SK-N-SH treated with all-trans-retinoic acid at 6 μM for 48 hours (cell line): ENCODE measurements at regions not wholly inside any gene's neighbourhood (a gene's known extent, or its start where the extent isn't known, plus 50 kb on each side); places are given as distances from the start of the nearest gene placed in this dataset.

Experiments used
- ARNTL ChIP-seq: fragments of 450-650 bp; formaldehyde crosslinking; IDR thresholded peaks from 2 replicates; pipeline ENCODE4 v1.5.0; 2020; ENCODE audit warnings: low read depth, mild to moderate bottlenecking, moderate library complexity, borderline replicate concordance
- GLIS3 ChIP-seq: fragments of 250-450 bp; sonication (Bioruptor Pico); IDR thresholded peaks from 2 replicates; pipeline ENCODE4 v1.5.0; 2020; ENCODE audit warnings: mild to moderate bottlenecking, moderate library complexity
- TOX ChIP-seq: fragments of 250-450 bp; sonication (Bioruptor Pico); IDR thresholded peaks from 2 replicates; pipeline ENCODE4 v1.8.0; 2021; ENCODE audit warnings: mild to moderate bottlenecking, moderate library complexity, borderline replicate concordance
- TSHZ2 ChIP-seq: fragments of 250-450 bp; sonication (Bioruptor Pico); IDR thresholded peaks from 2 replicates; pipeline ENCODE4 v1.5.0; 2020; ENCODE audit warnings: mild to moderate bottlenecking, moderate library complexity
- ZC3H10 ChIP-seq: fragments of 250-450 bp; sonication (Bioruptor Pico); IDR thresholded peaks from 2 replicates; pipeline ENCODE4 v1.5.1; 2021; ENCODE audit warnings: mild to moderate bottlenecking, moderate library complexity
- ZFP3 ChIP-seq: fragments of 250-450 bp; sonication (Bioruptor Pico); IDR thresholded peaks from 2 replicates; pipeline ENCODE4 v1.5.0; 2020; ENCODE audit warnings: mild to moderate bottlenecking, moderate library complexity
- ZFP30 ChIP-seq: fragments of 450-650 bp; formaldehyde crosslinking; IDR thresholded peaks from 2 replicates; pipeline ENCODE4 v1.5.0; 2022; ENCODE audit warnings: mild to moderate bottlenecking, moderate library complexity
- ZNF565 ChIP-seq: fragments of 450-650 bp; formaldehyde crosslinking; conservative IDR thresholded peaks from 2 replicates; pipeline ENCODE4 v1.5.0; 2020; ENCODE audit warnings: low read depth, mild to moderate bottlenecking, moderate library complexity
- ZNF70 ChIP-seq: fragments of 450-650 bp; formaldehyde crosslinking; IDR thresholded peaks from 2 replicates; pipeline ENCODE4 v1.5.0; 2020; ENCODE audit warnings: mild to moderate bottlenecking, moderate library complexity
- TF ChIP-seq, protein P1 (sequence below): fragments of 250-450 bp; sonication (Bioruptor Pico); IDR thresholded peaks from 2 replicates; pipeline ENCODE4 v1.8.0; 2020; ENCODE audit warnings: mild to moderate bottlenecking, moderate library complexity, borderline replicate concordance

GRCh38 chr6:53995935-53996334 lies 115.3 kb upstream of the MLIP start:
- no peak for TF ChIP-seq TSHZ2
- TF ChIP-seq TOX = no peak
- no peak for TF ChIP-seq ZFP30 (CRISPR knock-in tag)
- no peak for TF ChIP-seq ARNTL (CRISPR knock-in tag)
- no peak for TF ChIP-seq ZC3H10
- TF ChIP-seq, protein P1, sequence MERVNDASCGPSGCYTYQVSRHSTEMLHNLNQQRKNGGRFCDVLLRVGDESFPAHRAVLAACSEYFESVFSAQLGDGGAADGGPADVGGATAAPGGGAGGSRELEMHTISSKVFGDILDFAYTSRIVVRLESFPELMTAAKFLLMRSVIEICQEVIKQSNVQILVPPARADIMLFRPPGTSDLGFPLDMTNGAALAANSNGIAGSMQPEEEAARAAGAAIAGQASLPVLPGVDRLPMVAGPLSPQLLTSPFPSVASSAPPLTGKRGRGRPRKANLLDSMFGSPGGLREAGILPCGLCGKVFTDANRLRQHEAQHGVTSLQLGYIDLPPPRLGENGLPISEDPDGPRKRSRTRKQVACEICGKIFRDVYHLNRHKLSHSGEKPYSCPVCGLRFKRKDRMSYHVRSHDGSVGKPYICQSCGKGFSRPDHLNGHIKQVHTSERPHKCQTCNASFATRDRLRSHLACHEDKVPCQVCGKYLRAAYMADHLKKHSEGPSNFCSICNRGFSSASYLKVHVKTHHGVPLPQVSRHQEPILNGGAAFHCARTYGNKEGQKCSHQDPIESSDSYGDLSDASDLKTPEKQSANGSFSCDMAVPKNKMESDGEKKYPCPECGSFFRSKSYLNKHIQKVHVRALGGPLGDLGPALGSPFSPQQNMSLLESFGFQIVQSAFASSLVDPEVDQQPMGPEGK (CRISPR knock-in tag) = no peak
- TF ChIP-seq ZNF70 (CRISPR knock-in tag) = no peak
- TF ChIP-seq ZFP3 = no peak
- TF ChIP-seq GLIS3 (CRISPR knock-in tag) = no peak
- TF ChIP-seq ZNF565 (CRISPR knock-in tag) = no peak
